Panc1 (cell line): ENCODE measurements at regions not wholly inside any gene's neighbourhood (a gene's known extent, or its start where the extent isn't known, plus 50 kb on each side); places are given as distances from the start of the nearest gene placed in this dataset.

ENCODE experiments used
- ATAC-seq: fragments of 200-7000 bp; cut with Tn5 transposase; 2 replicates; pipeline ENCODE4 v1.9.1; 2020; ENCODE audit warnings: mild to moderate bottlenecking, moderate library complexity
- BruUV-seq: library from RNA; stranded (reverse); fragments of 400-500 nt; replicated peaks from 2 replicates; lab custom pipeline; 2021; lab: Mats Ljungman, UMichigan
- CTCF ChIA-PET: fragments of 300-600 bp; sonication (Branson Sonifier 250); formaldehyde crosslinking; loops from one replicate; lab custom pipeline; 2022; ENCODE audit warnings: antibody characterized with exemption; lab: Charles Lee
- POLR2A ChIA-PET: fragments of 300-600 bp; sonication (Branson Sonifier 250); formaldehyde crosslinking; loops from one replicate; lab custom pipeline; 2022; ENCODE audit warnings: antibody characterized with exemption; lab: Charles Lee
- DNase-seq: peaks from one replicate; pipeline ENCODE4 v3.0.0-alpha.2; 2010; ENCODE audit warnings: low read depth, low spot score
- H3K27ac ChIP-seq: 2 replicates; pipeline ENCODE4 v1.5.1; 2011; ENCODE audit warnings: mild to moderate bottlenecking, low read length, inconsistent platforms
- H3K27me3 ChIP-seq: fragments of 200-500 bp; sonication (Bioruptor generic); 2 replicates; pipeline ENCODE4 v1.6.0; 2014; ENCODE audit warnings: low read length, inconsistent platforms; ENCODE audit not compliant: control insufficient read depth, insufficient read depth
- H3K36me3 ChIP-seq: fragments of 200-500 bp; sonication (Bioruptor generic); 2 replicates; pipeline ENCODE4 v1.5.1; 2014; ENCODE audit warnings: inconsistent platforms, mild to moderate bottlenecking, low read length, moderate library complexity; ENCODE audit not compliant: control insufficient read depth, insufficient read depth
- H3K4me1 ChIP-seq: 2 replicates; pipeline ENCODE4 v1.5.1; 2011; ENCODE audit warnings: inconsistent platforms, mild to moderate bottlenecking, low read length, moderate library complexity; ENCODE audit not compliant: control insufficient read depth, insufficient read depth
- H3K4me3 ChIP-seq, 2 experiments: 2 replicates each; pipeline ENCODE4 v1.5.1; 2011 to 2012; ENCODE audit warnings: low read depth in 2 of 2, low read length in 2 of 2, mild to moderate bottlenecking in 2 of 2, inconsistent platforms in 1 of 2, moderate library complexity in 1 of 2
- H3K9me3 ChIP-seq: fragments of 200-500 bp; sonication (Bioruptor generic); 2 replicates; pipeline ENCODE4 v1.5.1; 2014; ENCODE audit warnings: low read depth, mild to moderate bottlenecking, inconsistent platforms, low read length, moderate library complexity; ENCODE audit not compliant: control insufficient read depth, insufficient read depth
- CTCF ChIP-seq: fragments of 450-650 bp; IDR thresholded peaks from 2 replicates; pipeline ENCODE4 v1.5.1; 2017; ENCODE audit warnings: mild to moderate bottlenecking
- POLR2AphosphoS5 ChIP-seq: IDR thresholded peaks from 2 replicates; pipeline ENCODE4 v1.6.1; 2012; ENCODE audit warnings: mild to moderate bottlenecking, low read depth, low read length, moderate library complexity
- REST ChIP-seq, 2 experiments: IDR thresholded peaks; 2 replicates each; pipeline ENCODE4 v1.6.1; 2011 to 2012; ENCODE audit warnings: low read depth in 2 of 2, control low read depth in 1 of 2, low read length in 1 of 2, mild to moderate bottlenecking in 1 of 2, moderate library complexity in 1 of 2; ENCODE audit not compliant: insufficient read depth in 1 of 2
- SIN3A ChIP-seq: IDR thresholded peaks from 2 replicates; pipeline ENCODE4 v1.6.1; 2012; ENCODE audit warnings: low read depth, mild to moderate bottlenecking, low read length, moderate library complexity, borderline replicate concordance; ENCODE audit not compliant: insufficient read depth
- TCF7L2 ChIP-seq: IDR thresholded peaks from 2 replicates; pipeline ENCODE4 v1.6.1; 2011; ENCODE audit warnings: mild to moderate bottlenecking, low read depth, low read length, inconsistent platforms
- in situ Hi-C: cut with HindIII; loops from 2 replicates; pipeline ENCODE4 v1.10.0; 2016; ENCODE audit warnings: low sequenced_read_pairs, low pct_unique_long_range_greater_than_20kb
- intact Hi-C: fragments of 100-400 bp; cut with micrococcal nuclease; formaldehyde crosslinking; loops from one replicate; pipeline ENCODE4 v1.10.0; 2022; ENCODE audit not compliant: unreplicated experiment

GRCh38 chr17:34853924-34854323 lies 107.3 kb downstream of the CCT6B start:
- H3K4me3 ChIP-seq = no peak overlapping the region
- ChIA-PET POLR2A (no interaction called here), CTCF (no interaction called here)
- H3K27ac ChIP-seq = no peak overlapping the region
- in situ Hi-C loops (no loop called here), intact Hi-C loops (loop anchor here (2.0 kb wide), 1 partner anchor 21 kb away; no protein-coding TSS in a partner anchor)
- no peaks in the 10 kb centered on the region for H3K36me3 ChIP-seq
- H3K4me1 ChIP-seq = no peaks in the 10 kb centered on the region
- H3K9me3 ChIP-seq = no peaks in the 10 kb centered on the region
- ATAC-seq = no peak
- peaks cover 4% of the 10 kb centered on the region for H3K27me3 ChIP-seq
- TF ChIP-seq TCF7L2 = no peak
- TF ChIP-seq SIN3A = no peak
- no peak for TF ChIP-seq CTCF
- no peak for TF ChIP-seq POLR2AphosphoS5
- DNase-seq = no peak
- BruUV-seq = no TSS peak

- H3K4me3 ChIP-seq = no peak overlapping the region
- no peak for ATAC-seq
- in situ Hi-C loops (no loop called here), intact Hi-C loops (no loop called here)
- no peaks in the 10 kb centered on the region for H3K36me3 ChIP-seq
- no peak for DNase-seq
- no peak overlapping the region for H3K27ac ChIP-seq
- BruUV-seq = no TSS peak
- H3K4me1 ChIP-seq = no peaks in the 10 kb centered on the region
- ChIA-PET POLR2A (no interaction called here), CTCF (no interaction called here)
- TF ChIP-seq POLR2AphosphoS5 = no peak
- TF ChIP-seq CTCF = no peak
- TF ChIP-seq SIN3A = no peak
- H3K9me3 ChIP-seq = no peaks in the 10 kb centered on the region
- peaks cover 4% of the 10 kb centered on the region for H3K27me3 ChIP-seq
These were observed 108.6 kb downstream of the CCT6B start for GRCh38 chr17:34852614-34853013.

- no peak for ATAC-seq
- H3K9me3 ChIP-seq = no peaks in the 10 kb centered on the region
- H3K36me3 ChIP-seq = no peaks in the 10 kb centered on the region
- DNase-seq = no peak
- BruUV-seq = no TSS peak
- TF ChIP-seq SIN3A (no peak), TCF7L2 (no peak), CTCF (no peak), REST (IDR thresholded peaks at IDR 0.05; ENCODE audit: insufficient read depth in 1 of 2, low read depth in 2 of 2, low read length in 1 of 2) (no peak), POLR2AphosphoS5 (no peak)
- in situ Hi-C loops (no loop called here), intact Hi-C loops (no loop called here)
- no peak overlapping the region for H3K27ac ChIP-seq
- H3K4me1 ChIP-seq = no peaks in the 10 kb centered on the region
- peaks cover 4% of the 10 kb centered on the region for H3K27me3 ChIP-seq
- CTCF ChIA-PET = no interaction called here
- POLR2A ChIA-PET = no interaction called here
- no peak overlapping the region for H3K4me3 ChIP-seq
These were observed 109.2 kb downstream of the CCT6B start for GRCh38 chr17:34851961-34852540.
